Lung (tissue), 11 donors: ENCODE measurements at regions not wholly inside any gene's neighbourhood (a gene's known extent, or its start where the extent isn't known, plus 50 kb on each side); places are given as distances from the start of the nearest gene placed in this dataset.

Experiments
- ATAC-seq: fragments of 200-7000 bp; cut with Tn5 transposase; one replicate; pipeline ENCODE4 v1.9.1; 2020; ENCODE audit warnings: moderate number of reproducible peaks; ENCODE audit not compliant: insufficient read depth, low FRiP score
- DNase-seq, 3 donors: peaks; one replicate each; pipeline ENCODE4 v3.0.0-alpha.2; 2013 to 2017
- H3K27ac ChIP-seq, 2 donors: one replicate each; pipeline ENCODE4 v1.5.1; 2013; ENCODE audit warnings: mild to moderate bottlenecking in 2 of 2, moderate library complexity in 2 of 2, control low read depth in 1 of 2, inconsistent platforms in 1 of 2, low read depth in 1 of 2, low read length in 1 of 2
- H3K27me3 ChIP-seq, 3 donors: one replicate each; pipeline ENCODE4 v1.5.1; 2013; ENCODE audit warnings: low read length in 2 of 3; ENCODE audit not compliant: control insufficient read depth in 3 of 3, insufficient read depth in 3 of 3
- H3K36me3 ChIP-seq, 4 donors: one replicate each; pipeline ENCODE4 v1.5.1; 2013; ENCODE audit warnings: low read length in 4 of 4, mild to moderate bottlenecking in 1 of 4, moderate library complexity in 1 of 4; ENCODE audit not compliant: control insufficient read depth in 4 of 4, insufficient read depth in 4 of 4
- H3K4me1 ChIP-seq, 5 donors: one replicate each; pipeline ENCODE4 v1.5.1; 2013; ENCODE audit warnings: low read length in 5 of 5, mild to moderate bottlenecking in 2 of 5, moderate library complexity in 1 of 5; ENCODE audit not compliant: control insufficient read depth in 5 of 5, insufficient read depth in 5 of 5
- H3K4me3 ChIP-seq: one replicate; pipeline ENCODE4 v1.5.1; 2013; ENCODE audit warnings: mild to moderate bottlenecking, control low read depth, moderate library complexity
- H3K9ac ChIP-seq, 2 donors: one replicate each; pipeline ENCODE4 v1.5.1; 2013; ENCODE audit warnings: low read length in 2 of 2, control low read depth in 1 of 2; ENCODE audit not compliant: insufficient read depth in 1 of 2
- H3K9me3 ChIP-seq, 4 donors: one replicate each; pipeline ENCODE4 v1.5.1; 2013; ENCODE audit warnings: low read length in 3 of 4, mild to moderate bottlenecking in 1 of 4, moderate library complexity in 1 of 4; ENCODE audit not compliant: control insufficient read depth in 4 of 4, insufficient read depth in 3 of 4
- WGBS, 2 donors: extraction: QIAGEN DNeasy Blood & Tissue Kit; methylation state at CpG; one replicate each; pipeline ENCODE4 v1.1.7; 2013; 5-methylcytosine and 5-hydroxymethylcytosine counted together
- TF ChIP-seq, protein P1 (sequence below): IDR thresholded peaks from 2 replicates; pipeline ENCODE4 v1.5.1; 2012; ENCODE audit warnings: mild to moderate bottlenecking; ENCODE audit errors: control extremely low read depth, extremely low read depth
- donor health status: control.
- donor health status: control.
- donor health status: Bipolar disorder and iron deficiency.
- donor health status: healthy.
- donor health status: DM: yes; HTN: yes; CAD: no.

DNA sequence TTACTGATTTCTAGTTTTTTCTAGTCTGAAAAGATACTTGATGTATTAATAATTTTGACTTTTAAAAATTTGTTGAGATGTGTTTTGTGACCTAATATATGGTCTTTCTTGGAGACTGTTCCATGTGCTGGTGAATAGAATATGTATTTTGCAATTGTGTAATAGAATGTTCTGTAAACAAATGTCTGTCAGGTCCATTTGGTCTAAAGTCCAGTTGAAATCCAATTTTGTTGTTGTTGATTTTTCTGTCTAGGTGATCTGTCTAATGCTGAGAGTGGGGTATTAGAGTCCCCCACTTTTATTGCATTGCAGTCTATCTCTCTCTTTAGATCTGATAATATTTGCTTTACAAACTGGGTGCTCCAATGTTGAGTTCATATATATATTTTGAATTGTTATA is 175.8 kb downstream of the RPAP3 start:
- ATAC-seq = no peak
- Histone ChIP-seq H3K9ac (no peak overlapping the region), H3K36me3 (no peaks in the 10 kb centered on the region), H3K4me3 (no peak overlapping the region), H3K4me1 (no peaks in the 10 kb centered on the region), H3K9me3 (peaks cover 0 to 14% (median 4%) of the 10 kb centered on the region in 4 donors), H3K27ac (no peak overlapping the region), H3K27me3 (no peaks in the 10 kb centered on the region)
- TF ChIP-seq, protein P1, sequence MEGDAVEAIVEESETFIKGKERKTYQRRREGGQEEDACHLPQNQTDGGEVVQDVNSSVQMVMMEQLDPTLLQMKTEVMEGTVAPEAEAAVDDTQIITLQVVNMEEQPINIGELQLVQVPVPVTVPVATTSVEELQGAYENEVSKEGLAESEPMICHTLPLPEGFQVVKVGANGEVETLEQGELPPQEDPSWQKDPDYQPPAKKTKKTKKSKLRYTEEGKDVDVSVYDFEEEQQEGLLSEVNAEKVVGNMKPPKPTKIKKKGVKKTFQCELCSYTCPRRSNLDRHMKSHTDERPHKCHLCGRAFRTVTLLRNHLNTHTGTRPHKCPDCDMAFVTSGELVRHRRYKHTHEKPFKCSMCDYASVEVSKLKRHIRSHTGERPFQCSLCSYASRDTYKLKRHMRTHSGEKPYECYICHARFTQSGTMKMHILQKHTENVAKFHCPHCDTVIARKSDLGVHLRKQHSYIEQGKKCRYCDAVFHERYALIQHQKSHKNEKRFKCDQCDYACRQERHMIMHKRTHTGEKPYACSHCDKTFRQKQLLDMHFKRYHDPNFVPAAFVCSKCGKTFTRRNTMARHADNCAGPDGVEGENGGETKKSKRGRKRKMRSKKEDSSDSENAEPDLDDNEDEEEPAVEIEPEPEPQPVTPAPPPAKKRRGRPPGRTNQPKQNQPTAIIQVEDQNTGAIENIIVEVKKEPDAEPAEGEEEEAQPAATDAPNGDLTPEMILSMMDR = no peak
- no peak for DNase-seq

DNA sequence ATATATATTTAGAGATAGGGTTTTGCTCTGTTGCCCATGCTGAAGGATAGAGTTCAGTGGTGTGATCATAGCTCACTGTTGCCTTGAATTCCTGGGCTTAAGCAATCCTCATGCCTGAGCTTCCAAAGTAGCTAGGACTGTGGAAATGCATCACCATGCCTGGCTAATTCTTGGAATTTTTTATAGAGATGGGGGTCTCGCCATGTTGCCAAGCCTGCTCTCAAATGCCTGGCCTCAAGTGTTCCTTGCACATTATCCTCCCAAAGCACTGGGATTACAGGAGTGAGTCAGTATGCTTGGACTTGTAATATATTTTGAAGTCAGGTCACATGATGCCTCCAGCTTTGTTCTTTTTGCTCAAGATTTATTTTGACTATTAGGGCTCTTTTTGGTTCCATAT is 178.0 kb downstream of the RPAP3 start:
- no peaks in the 10 kb centered on the region for H3K27me3 ChIP-seq
- H3K36me3 ChIP-seq = no peaks in the 10 kb centered on the region
- ATAC-seq (no peak), DNase-seq (no peak)
- H3K4me1 ChIP-seq = no peaks in the 10 kb centered on the region
- no peak overlapping the region for H3K4me3 ChIP-seq
- H3K27ac ChIP-seq = no peak overlapping the region
- TF ChIP-seq, protein P1 = no peak
- H3K9me3 ChIP-seq = peaks cover 0 to 12% (median 4%) of the 10 kb centered on the region in 4 donors
- no peak overlapping the region for H3K9ac ChIP-seq
- WGBS, 2 donors = 78 to 81% methylated on average over 1 of the region's 1 CpG

DNA sequence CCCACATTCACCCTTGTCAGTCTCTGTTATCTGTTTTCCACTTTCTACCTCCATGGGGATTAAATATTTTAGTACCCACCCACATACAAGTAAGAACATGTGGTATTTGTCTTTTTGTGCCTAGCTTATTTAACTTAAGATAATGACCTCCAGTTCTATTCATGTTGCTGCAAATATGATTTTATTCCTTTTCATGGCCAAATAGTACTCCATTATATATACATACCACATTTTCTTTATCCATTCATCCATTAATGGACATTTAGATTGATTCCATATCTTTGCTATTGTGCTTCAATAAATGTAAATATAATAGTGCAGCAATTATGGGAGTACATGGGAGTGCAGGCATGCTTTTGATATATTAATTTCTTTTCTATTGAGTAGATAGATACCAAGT is 185.8 kb downstream of the RPAP3 start:
- Histone ChIP-seq H3K9ac (no peak overlapping the region), H3K9me3 (peaks cover 0 to 10% (median 4%) of the 10 kb centered on the region in 4 donors), H3K27ac (no peak overlapping the region), H3K4me1 (no peaks in the 10 kb centered on the region), H3K4me3 (no peak overlapping the region), H3K27me3 (no peaks in the 10 kb centered on the region), H3K36me3 (no peaks in the 10 kb centered on the region)
- DNase-seq (no peak), ATAC-seq (no peak)
- TF ChIP-seq, protein P1 = no peak

DNA sequence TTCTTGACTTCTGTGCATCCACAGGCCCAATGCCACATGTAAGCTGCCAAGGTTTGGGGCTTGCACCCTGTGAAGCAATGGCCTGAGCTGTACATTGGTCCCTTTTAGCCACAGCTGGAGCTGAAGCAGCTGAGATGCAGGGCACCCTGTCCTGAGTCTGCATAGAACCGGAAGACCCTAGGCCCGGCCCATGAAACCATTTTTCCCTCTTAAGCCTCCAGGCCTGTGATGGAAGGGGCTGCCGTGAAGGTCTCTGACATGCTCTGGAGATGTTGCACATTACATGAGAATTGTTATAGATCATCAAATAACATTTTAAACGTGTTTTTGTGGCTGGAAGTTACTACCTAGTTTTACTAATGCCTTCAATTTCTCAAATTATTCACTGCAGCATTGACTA is 188.7 kb downstream of the RPAP3 start:
- no peak overlapping the region for H3K9ac ChIP-seq
- H3K4me1 ChIP-seq = no peaks in the 10 kb centered on the region
- no peak overlapping the region for H3K27ac ChIP-seq
- DNase-seq (no peak), ATAC-seq (no peak)
- WGBS, 2 donors = 81 to 86% methylated on average over 4 of the region's 4 CpGs
- TF ChIP-seq, protein P1 = no peak
- no peaks in the 10 kb centered on the region for H3K36me3 ChIP-seq
- H3K4me3 ChIP-seq = no peak overlapping the region
- H3K9me3 ChIP-seq = peaks cover 0 to 14% (median 4%) of the 10 kb centered on the region in 4 donors
- no peaks in the 10 kb centered on the region for H3K27me3 ChIP-seq
